Sigmoid colon (tissue), 6 donors: ENCODE measurements at regions not wholly inside any gene's neighbourhood (a gene's known extent, or its start where the extent isn't known, plus 50 kb on each side); places are given as distances from the start of the nearest gene placed in this dataset.

Experiments
- DNase-seq: peaks from one replicate; pipeline ENCODE4 v3.0.0-alpha.2; 2019
- H3K27ac ChIP-seq, 4 donors: fragments of 200-600 bp; sonication (generic); one replicate each; pipeline ENCODE4 v1.5.1; 2016 to 2019; ENCODE audit warnings: mild to moderate bottlenecking in 1 of 4
- H3K27me3 ChIP-seq, 3 donors: fragments of 200-600 bp; sonication (generic); one replicate each; pipeline ENCODE4 v1.5.1; 2019; ENCODE audit warnings: mild to moderate bottlenecking in 1 of 3
- H3K36me3 ChIP-seq, 4 donors: fragments of 200-600 bp; sonication (generic); one replicate each; pipeline ENCODE4 v1.5.1; 2016 to 2019
- H3K4me1 ChIP-seq, 4 donors: fragments of 200-600 bp; sonication (generic); one replicate each; pipeline ENCODE4 v1.5.1; 2017 to 2019
- H3K4me3 ChIP-seq, 4 donors: fragments of 200-600 bp; sonication (generic); one replicate each; pipeline ENCODE4 v1.5.1; 2017 to 2019; ENCODE audit warnings: mild to moderate bottlenecking in 2 of 4, moderate library complexity in 1 of 4
- H3K9me3 ChIP-seq, 4 donors: fragments of 200-600 bp in 3 of 4; sonication (generic) in 3 of 4; one replicate each; pipeline versions ENCODE4 v1.5.1 to v1.6.1; 2013 to 2019
- EP300 ChIP-seq, 4 donors: sonication (generic); formaldehyde crosslinking; IDR thresholded peaks; one replicate each; pipeline ENCODE4 v1.6.1; 2017; ENCODE audit warnings: antibody characterized with exemption in 4 of 4
- POLR2A ChIP-seq, 2 donors: fragments of 450-650 bp; IDR thresholded peaks; one replicate each; pipeline ENCODE4 v1.6.1; 2016; ENCODE audit warnings: antibody characterized with exemption in 2 of 2, mild to moderate bottlenecking in 2 of 2, moderate library complexity in 2 of 2
- POLR2AphosphoS5 ChIP-seq, 4 donors: sonication (generic); formaldehyde crosslinking; IDR thresholded peaks; one replicate each; pipeline ENCODE4 v1.6.1; 2017; ENCODE audit warnings: antibody characterized with exemption in 4 of 4
- WGBS, 2 donors: extraction: QIAGEN DNeasy Blood & Tissue Kit; methylation state at CpG; one replicate each; pipeline ENCODE4 v1.1.7; 2013; 5-methylcytosine and 5-hydroxymethylcytosine counted together
- intact Hi-C: fragments of 100-400 bp; cut with DNase I; formaldehyde crosslinking; loops from one replicate; pipeline ENCODE4 v1.15.1; 2023
- TF ChIP-seq, protein P1 (sequence below), 4 experiments: fragments of 450-650 bp in 3 of 4; fragments of 200-600 bp in 1 of 4; IDR thresholded peaks; one replicate each; pipeline ENCODE4 v1.5.1; 2016 to 2019; ENCODE audit warnings: antibody characterized with exemption in 4 of 4, mild to moderate bottlenecking in 3 of 4, moderate library complexity in 2 of 4
- donor health status: healthy with polysubstance abuse.
- donor health status: healthy.

DNA sequence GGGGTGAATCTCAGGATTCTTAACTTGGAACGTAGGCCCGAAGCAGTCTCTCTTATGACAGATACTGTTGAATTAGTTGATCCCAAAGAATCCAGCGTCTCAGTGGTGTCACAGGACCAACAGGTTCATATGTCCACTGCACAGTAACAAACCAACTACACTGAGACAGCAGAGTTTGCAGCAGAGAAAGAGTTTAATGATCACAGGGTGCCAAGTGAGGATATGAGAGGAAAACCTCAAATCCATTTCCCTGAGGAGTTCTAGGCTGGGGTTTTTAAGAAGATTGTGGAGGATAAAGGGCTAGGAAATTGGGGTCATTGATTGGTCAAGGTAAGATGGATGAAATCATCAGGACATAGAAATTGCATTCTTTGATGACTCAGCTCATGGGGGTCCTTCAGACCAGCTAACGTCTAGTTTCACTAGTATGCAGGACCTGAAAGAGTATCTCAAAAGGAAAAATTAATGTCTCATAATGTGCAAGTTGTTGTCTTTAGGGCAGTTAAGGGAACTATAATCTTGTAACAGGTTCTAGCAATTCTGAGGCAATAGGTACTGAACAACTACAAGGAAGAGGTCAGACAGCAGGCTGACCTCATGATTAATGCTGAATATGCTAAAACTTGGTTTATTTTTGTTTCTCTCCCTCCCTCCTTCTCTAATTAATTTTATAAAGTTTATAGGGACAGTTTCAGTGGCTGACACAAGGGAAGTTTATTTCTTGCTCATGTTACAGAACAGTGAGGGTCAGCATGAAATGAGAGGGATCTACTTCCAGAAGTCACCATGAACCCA lies 310.9 kb upstream of the NEBL start:
- TF ChIP-seq POLR2AphosphoS5 (IDR thresholded peaks at IDR 0.05) (no peak), EP300 (IDR thresholded peaks at IDR 0.05) (no peak), POLR2A (IDR thresholded peaks at IDR 0.05) (no peak)
- TF ChIP-seq, protein P1, sequence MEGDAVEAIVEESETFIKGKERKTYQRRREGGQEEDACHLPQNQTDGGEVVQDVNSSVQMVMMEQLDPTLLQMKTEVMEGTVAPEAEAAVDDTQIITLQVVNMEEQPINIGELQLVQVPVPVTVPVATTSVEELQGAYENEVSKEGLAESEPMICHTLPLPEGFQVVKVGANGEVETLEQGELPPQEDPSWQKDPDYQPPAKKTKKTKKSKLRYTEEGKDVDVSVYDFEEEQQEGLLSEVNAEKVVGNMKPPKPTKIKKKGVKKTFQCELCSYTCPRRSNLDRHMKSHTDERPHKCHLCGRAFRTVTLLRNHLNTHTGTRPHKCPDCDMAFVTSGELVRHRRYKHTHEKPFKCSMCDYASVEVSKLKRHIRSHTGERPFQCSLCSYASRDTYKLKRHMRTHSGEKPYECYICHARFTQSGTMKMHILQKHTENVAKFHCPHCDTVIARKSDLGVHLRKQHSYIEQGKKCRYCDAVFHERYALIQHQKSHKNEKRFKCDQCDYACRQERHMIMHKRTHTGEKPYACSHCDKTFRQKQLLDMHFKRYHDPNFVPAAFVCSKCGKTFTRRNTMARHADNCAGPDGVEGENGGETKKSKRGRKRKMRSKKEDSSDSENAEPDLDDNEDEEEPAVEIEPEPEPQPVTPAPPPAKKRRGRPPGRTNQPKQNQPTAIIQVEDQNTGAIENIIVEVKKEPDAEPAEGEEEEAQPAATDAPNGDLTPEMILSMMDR (IDR thresholded peaks at IDR 0.05), result no peak
- Histone ChIP-seq H3K4me3 (no peak overlapping the region), H3K36me3 (no peaks in the 10 kb centered on the region), H3K27me3 (no peaks in the 10 kb centered on the region), H3K4me1 (no peaks in the 10 kb centered on the region), H3K9me3 (peaks cover 0 to 4% (median 0%) of the 10 kb centered on the region in 4 donors), H3K27ac (no peak overlapping the region)
- WGBS, 2 donors, result 86 to 87% methylated on average over 4 of the region's 4 CpGs
- no peak for DNase-seq
- intact Hi-C loops, result no loop called here

DNA sequence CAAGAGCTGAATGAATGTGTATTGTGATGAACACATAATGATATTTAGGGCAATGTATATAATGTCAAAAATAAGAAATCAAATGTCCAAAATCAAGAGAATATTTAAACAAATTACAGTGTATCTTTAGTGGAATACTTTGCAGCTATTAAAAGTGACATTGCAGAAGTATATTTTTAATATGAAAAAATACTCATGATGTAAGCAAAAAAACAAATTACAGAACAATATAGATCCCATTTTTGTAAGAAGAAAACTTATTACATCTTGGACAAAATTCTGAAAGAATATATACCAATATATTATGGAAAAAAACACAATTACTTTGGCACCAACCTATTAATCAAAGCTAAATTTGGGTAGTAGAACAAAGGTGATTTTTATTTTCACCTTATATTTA lies 308.2 kb upstream of the NEBL start:
- no peak for TF ChIP-seq EP300 (IDR thresholded peaks at IDR 0.05)
- no peak for TF ChIP-seq POLR2AphosphoS5 (IDR thresholded peaks at IDR 0.05)
- TF ChIP-seq, protein P1 (IDR thresholded peaks at IDR 0.05), result no peak
- TF ChIP-seq POLR2A (IDR thresholded peaks at IDR 0.05), result no peak
- Histone ChIP-seq H3K27me3 (no peaks in the 10 kb centered on the region), H3K4me1 (no peaks in the 10 kb centered on the region), H3K9me3 (peaks cover 0 to 4% (median 0%) of the 10 kb centered on the region in 4 donors), H3K27ac (no peak overlapping the region), H3K36me3 (no peaks in the 10 kb centered on the region), H3K4me3 (no peak overlapping the region)
- DNase-seq, result no peak
- intact Hi-C loops, result no loop called here

DNA sequence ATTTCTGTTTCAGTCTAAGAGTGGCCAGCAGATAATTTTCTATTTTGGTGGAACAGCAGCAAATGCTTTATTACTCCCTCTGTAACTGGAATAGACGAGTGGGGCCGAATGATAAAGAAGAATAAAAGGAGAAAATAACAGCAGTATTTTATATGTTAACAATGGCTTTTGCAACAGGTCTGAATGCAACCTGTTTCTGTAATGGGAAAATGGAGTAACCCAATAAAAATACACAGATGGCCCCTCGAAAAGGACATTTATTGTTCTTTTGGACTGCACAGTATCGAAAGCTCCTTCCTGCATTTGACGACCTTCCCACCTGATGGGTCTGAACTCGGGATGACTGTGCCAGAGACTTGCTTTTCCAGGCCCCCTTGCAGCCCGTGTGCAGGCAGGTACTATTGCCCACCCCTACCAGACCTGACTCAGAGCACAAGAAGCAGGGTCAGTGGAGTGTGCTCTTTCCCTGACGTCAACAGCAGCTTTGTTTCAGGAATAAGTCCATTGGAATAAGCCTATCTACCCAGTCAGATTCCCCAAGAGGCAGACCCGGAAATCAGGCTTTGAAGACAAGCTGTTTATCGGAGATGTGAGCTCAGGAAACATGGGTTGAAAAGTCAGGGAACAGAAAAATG lies 306.5 kb upstream of the NEBL start:
- DNase-seq, result no peak
- 76 to 77% methylated on average over 10 of the region's 10 CpGs for WGBS, 2 donors

DNA sequence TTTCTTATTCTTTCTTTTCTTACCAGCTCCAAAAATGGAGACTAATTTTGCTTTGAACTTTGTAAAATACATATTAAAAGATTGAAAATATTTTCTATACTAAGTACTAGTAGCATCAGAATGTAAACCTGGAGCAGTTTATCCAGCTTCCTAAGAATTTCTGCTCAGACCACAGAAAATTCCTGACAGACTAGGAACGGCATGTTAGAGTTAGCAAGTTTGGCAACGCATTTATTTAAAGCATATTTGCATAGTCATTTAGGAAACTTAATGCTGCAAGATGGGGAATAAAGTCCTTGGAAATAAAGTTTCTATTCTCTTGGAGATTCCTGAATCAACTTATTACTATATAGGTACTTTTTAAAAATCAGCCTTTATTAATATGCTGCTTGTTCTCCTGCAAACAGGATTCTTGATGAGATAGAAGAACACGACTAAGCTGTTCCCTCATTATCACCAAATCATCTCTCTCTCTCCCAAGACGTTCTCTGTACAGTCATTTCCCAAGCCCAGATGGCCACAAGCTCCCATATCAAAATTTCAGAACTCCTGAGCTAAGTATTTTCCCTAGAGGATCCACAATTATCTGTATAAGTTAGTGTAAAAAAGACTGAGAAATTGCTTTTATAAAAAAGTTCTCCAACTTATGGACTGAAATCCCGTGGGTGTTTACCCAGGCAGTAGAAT lies 305.8 kb upstream of the NEBL start:
- no peak overlapping the region for H3K27ac ChIP-seq
- H3K9me3 ChIP-seq, result peaks cover 5 to 13% (median 8%) of the 10 kb centered on the region in 4 donors
- H3K4me3 ChIP-seq, result no peak overlapping the region
- DNase-seq, result no peak
- H3K4me1 ChIP-seq, result no peaks in the 10 kb centered on the region
- no peak for TF ChIP-seq POLR2AphosphoS5 (IDR thresholded peaks at IDR 0.05)
- no peak for TF ChIP-seq POLR2A (IDR thresholded peaks at IDR 0.05)
- TF ChIP-seq EP300 (IDR thresholded peaks at IDR 0.05), result no peak
- TF ChIP-seq, protein P1 (IDR thresholded peaks at IDR 0.05), result no peak
- no peaks in the 10 kb centered on the region for H3K36me3 ChIP-seq
- WGBS, 2 donors, result 73 to 75% methylated on average over 5 of the region's 5 CpGs
- H3K27me3 ChIP-seq, result no peaks in the 10 kb centered on the region
- intact Hi-C loops, result no loop called here

More for the DNA sequence above, 306.5 kb upstream of the NEBL start:
- Histone ChIP-seq H3K27ac (no peak overlapping the region), H3K36me3 (no peaks in the 10 kb centered on the region), H3K9me3 (peaks cover 0 to 7% (median 3%) of the 10 kb centered on the region in 4 donors), H3K4me3 (no peak overlapping the region), H3K4me1 (no peaks in the 10 kb centered on the region), H3K27me3 (no peaks in the 10 kb centered on the region)
- TF ChIP-seq POLR2A (IDR thresholded peaks at IDR 0.05) (no peak), EP300 (IDR thresholded peaks at IDR 0.05) (no peak), POLR2AphosphoS5 (IDR thresholded peaks at IDR 0.05) (no peak)
- TF ChIP-seq, protein P1 (IDR thresholded peaks at IDR 0.05), result no peak
- intact Hi-C loops, result no loop called here
